KMS-11 (cell line): ENCODE measurements at regions not wholly inside any gene's neighbourhood (a gene's known extent, or its start where the extent isn't known, plus 50 kb on each side); places are given as distances from the start of the nearest gene placed in this dataset.

Source experiments
- H2AFZ ChIP-seq: fragments of 200-600 bp; sonication (generic); 2 replicates; pipeline ENCODE4 v1.6.1; 2016; ENCODE audit warnings: antibody characterized with exemption, mixed run types, low read depth
- H3K27ac ChIP-seq: fragments of 200-600 bp; sonication (generic); 2 replicates; pipeline ENCODE4 v1.6.1; 2016; ENCODE audit warnings: mild to moderate bottlenecking, mixed run types
- H3K27me3 ChIP-seq: fragments of 200-600 bp; sonication (generic); 2 replicates; pipeline ENCODE4 v1.6.1; 2017; ENCODE audit warnings: mild to moderate bottlenecking, low read depth, mixed run types, moderate library complexity; ENCODE audit not compliant: insufficient read depth
- H3K36me3 ChIP-seq: fragments of 200-600 bp; sonication (generic); 2 replicates; pipeline ENCODE4 v1.6.1; 2017; ENCODE audit warnings: mild to moderate bottlenecking, mixed run types; ENCODE audit not compliant: insufficient read depth
- H3K4me1 ChIP-seq: fragments of 200-600 bp; sonication (generic); 2 replicates; pipeline ENCODE4 v1.6.1; 2016; ENCODE audit warnings: mild to moderate bottlenecking, low read depth, mixed run types; ENCODE audit not compliant: poor library complexity, severe bottlenecking
- H3K4me2 ChIP-seq: fragments of 200-600 bp; sonication (generic); 2 replicates; pipeline ENCODE4 v1.7.0; 2016; ENCODE audit warnings: mild to moderate bottlenecking, mixed run types
- H3K4me3 ChIP-seq: fragments of 200-600 bp; sonication (generic); IDR thresholded peaks from 2 replicates; pipeline ENCODE4 v1.6.1; 2017; ENCODE audit warnings: low read depth, low read length, mixed read lengths; ENCODE audit not compliant: insufficient read depth
- H3K79me2 ChIP-seq: fragments of 200-600 bp; sonication (generic); 2 replicates; pipeline ENCODE4 v1.6.1; 2016; ENCODE audit warnings: low read depth, mixed run types; ENCODE audit not compliant: insufficient read depth
- H3K9ac ChIP-seq: fragments of 200-600 bp; sonication (generic); 2 replicates; pipeline ENCODE4 v1.6.1; 2016; ENCODE audit warnings: mild to moderate bottlenecking, mixed run types
- H4K20me1 ChIP-seq: fragments of 200-600 bp; sonication (generic); 2 replicates; pipeline ENCODE4 v1.6.1; 2016; ENCODE audit warnings: mild to moderate bottlenecking, mixed run types; ENCODE audit not compliant: insufficient read depth
- TF ChIP-seq, protein P1 (sequence below): fragments of 200-600 bp; sonication (generic); conservative IDR thresholded peaks from 2 replicates; pipeline ENCODE4 v1.6.1; 2017; ENCODE audit warnings: low read depth, mild to moderate bottlenecking, antibody characterized with exemption, low read length, moderate library complexity, mixed read lengths

- H3K27ac ChIP-seq: no peak overlapping the region
- no peaks in the 10 kb centered on the region for H4K20me1 ChIP-seq
- H3K79me2 ChIP-seq: no peaks in the 10 kb centered on the region
- TF ChIP-seq, protein P1, sequence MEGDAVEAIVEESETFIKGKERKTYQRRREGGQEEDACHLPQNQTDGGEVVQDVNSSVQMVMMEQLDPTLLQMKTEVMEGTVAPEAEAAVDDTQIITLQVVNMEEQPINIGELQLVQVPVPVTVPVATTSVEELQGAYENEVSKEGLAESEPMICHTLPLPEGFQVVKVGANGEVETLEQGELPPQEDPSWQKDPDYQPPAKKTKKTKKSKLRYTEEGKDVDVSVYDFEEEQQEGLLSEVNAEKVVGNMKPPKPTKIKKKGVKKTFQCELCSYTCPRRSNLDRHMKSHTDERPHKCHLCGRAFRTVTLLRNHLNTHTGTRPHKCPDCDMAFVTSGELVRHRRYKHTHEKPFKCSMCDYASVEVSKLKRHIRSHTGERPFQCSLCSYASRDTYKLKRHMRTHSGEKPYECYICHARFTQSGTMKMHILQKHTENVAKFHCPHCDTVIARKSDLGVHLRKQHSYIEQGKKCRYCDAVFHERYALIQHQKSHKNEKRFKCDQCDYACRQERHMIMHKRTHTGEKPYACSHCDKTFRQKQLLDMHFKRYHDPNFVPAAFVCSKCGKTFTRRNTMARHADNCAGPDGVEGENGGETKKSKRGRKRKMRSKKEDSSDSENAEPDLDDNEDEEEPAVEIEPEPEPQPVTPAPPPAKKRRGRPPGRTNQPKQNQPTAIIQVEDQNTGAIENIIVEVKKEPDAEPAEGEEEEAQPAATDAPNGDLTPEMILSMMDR: no peak
- no peak overlapping the region for H3K4me3 ChIP-seq
- H3K27me3 ChIP-seq: no peaks in the 10 kb centered on the region
- no peaks in the 10 kb centered on the region for H3K36me3 ChIP-seq
- H2AFZ ChIP-seq: no peak overlapping the region
- no peak overlapping the region for H3K9ac ChIP-seq
- no peak overlapping the region for H3K4me2 ChIP-seq
- no peaks in the 10 kb centered on the region for H3K4me1 ChIP-seq
These were observed 620.3 kb downstream of the ZPLD1 start for GRCh38 chr3:103055021-103055520.

DNA sequence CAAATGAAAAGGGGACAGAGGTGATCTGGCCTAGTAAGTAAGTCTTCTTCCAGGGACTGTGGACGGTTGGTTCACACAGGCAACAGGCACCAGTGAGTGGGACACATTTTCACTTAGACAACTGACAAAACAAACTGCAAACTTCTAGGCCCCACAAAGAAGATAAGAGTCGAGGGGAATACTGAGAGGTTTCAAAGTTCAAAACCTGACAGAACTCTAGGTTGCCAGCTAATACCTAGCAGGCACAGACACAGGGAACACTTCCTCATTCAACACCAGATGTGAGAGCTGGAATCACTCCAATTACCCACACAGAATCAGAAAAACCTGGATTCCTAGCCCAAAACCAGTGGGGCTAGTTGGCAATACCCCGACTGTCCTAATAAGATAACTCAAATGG is 621.7 kb downstream of the ZPLD1 start:
- Histone ChIP-seq H3K79me2 (no peaks in the 10 kb centered on the region), H3K9ac (no peak overlapping the region), H3K4me2 (no peak overlapping the region), H3K27me3 (no peaks in the 10 kb centered on the region), H3K4me1 (no peaks in the 10 kb centered on the region), H3K4me3 (no peak overlapping the region), H2AFZ (no peak overlapping the region), H3K27ac (no peak overlapping the region), H3K36me3 (no peaks in the 10 kb centered on the region; the same call in 1 of the 2 replicates), H4K20me1 (no peaks in the 10 kb centered on the region)
- TF ChIP-seq, protein P1: no peak

DNA sequence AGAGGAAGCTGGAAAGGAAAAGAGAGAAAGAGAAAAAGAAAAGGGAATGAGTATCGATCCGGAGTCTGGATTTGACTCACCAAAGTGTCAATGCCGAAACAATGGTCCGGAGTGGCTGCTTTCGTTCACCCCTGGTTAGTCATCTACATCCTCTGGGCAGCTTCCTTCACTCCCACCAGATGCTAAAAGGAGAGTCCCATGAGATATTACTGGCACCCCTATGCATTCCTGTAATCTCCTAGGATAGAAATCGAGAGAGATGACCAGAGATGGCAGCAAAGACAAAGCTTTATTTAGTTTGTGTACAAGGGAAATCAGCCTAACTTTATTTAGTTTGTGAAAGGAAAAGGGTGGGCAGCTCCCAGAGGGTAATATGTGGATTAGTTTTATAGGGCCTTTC is 622.2 kb downstream of the ZPLD1 start:
- Histone ChIP-seq H3K4me2 (no peak overlapping the region), H3K27me3 (no peaks in the 10 kb centered on the region), H2AFZ (no peak overlapping the region), H3K27ac (no peak overlapping the region), H4K20me1 (no peaks in the 10 kb centered on the region), H3K79me2 (no peaks in the 10 kb centered on the region), H3K36me3 (no peaks in the 10 kb centered on the region; the same call in 1 of the 2 replicates), H3K4me3 (no peak overlapping the region), H3K4me1 (no peaks in the 10 kb centered on the region), H3K9ac (no peak overlapping the region)
- TF ChIP-seq, protein P1: no peak

DNA sequence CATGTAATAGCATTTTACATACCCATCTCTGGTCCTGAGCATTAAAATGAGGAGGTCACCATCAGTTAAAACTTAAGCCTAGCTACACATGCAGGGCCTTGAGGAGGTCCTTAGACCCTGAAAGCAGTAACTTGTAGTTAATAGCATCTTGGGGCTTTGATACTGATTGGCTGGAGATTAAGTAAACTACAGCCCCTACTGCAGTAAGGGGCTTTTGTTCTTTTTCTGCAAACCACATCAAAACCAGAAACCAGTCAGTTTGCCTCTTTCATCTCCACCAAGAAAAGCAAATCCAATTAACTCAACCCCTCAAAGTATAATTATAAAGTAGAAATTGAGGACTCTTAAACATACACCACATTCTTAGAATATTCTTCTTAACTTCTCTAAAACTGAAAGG is 622.7 kb downstream of the ZPLD1 start:
- H3K79me2 ChIP-seq: no peaks in the 10 kb centered on the region
- TF ChIP-seq, protein P1: no peak
- no peaks in the 10 kb centered on the region for H4K20me1 ChIP-seq
- no peak overlapping the region for H2AFZ ChIP-seq
- no peak overlapping the region for H3K4me3 ChIP-seq
- no peak overlapping the region for H3K27ac ChIP-seq
- no peak overlapping the region for H3K9ac ChIP-seq
- H3K27me3 ChIP-seq: no peaks in the 10 kb centered on the region
- no peak overlapping the region for H3K4me2 ChIP-seq
- H3K36me3 ChIP-seq: no peaks in the 10 kb centered on the region; the same call in 1 of the 2 replicates
- no peaks in the 10 kb centered on the region for H3K4me1 ChIP-seq
